CD4-positive, alpha-beta T cell treated with Interleukin-15 for 4 hours (primary cell): ENCODE measurements at regions not wholly inside any gene's neighbourhood (a gene's known extent, or its start where the extent isn't known, plus 50 kb on each side); places are given as distances from the start of the nearest gene placed in this dataset.

Source experiments
- DNase-seq: peaks from one replicate; pipeline ENCODE4 v3.0.0-alpha.2; 2020; ENCODE audit warnings: low spot score

DNA sequence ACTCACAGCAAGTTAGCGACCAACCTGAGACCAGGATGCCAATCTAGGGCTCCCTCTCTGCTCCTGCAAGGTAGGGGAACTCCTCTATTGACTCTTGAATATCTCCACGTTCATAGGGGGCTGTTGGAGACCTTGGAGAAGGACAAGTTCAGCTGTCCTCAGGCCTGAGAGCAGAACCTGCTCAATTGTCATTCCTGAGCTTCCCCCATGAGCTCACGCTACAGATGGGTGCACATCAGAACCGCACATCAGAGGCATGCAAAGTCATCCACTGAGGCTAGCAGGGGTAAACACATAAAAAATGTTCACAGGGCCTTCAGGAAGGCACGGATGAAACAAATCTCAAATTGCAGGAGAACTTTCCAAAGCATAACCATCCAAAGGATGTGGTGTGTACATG is 168.8 kb upstream of the ZNF507 start:
- DNase-seq, result no peak

GRCh38 chr19:32177686-32178085 is 167.7 kb upstream of the ZNF507 start:
- DNase-seq, result no peak

GRCh38 chr19:32178401-32178800 is 167.0 kb upstream of the ZNF507 start:
- DNase-seq, result no peak

DNA sequence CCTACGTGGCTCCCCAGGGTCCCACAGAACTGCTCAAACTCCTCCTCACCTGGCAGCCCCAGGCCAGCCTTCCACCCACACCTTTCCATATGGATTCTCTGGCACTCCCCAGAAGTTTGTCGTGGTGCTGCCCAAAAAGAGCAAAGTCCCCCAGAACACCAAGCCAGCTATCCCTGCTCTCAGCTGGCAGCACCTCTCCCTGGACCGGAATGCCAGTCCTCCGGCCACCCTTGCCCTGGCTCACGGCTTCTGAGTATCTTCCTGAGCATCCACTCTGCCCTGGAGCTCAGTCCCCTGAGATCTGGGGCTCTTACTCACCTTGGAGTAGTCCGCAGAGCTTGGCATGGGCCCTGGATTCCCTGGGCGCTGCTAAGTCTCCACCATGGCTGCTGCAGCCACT is 166.5 kb upstream of the ZNF507 start:
- DNase-seq, result no peak

DNA sequence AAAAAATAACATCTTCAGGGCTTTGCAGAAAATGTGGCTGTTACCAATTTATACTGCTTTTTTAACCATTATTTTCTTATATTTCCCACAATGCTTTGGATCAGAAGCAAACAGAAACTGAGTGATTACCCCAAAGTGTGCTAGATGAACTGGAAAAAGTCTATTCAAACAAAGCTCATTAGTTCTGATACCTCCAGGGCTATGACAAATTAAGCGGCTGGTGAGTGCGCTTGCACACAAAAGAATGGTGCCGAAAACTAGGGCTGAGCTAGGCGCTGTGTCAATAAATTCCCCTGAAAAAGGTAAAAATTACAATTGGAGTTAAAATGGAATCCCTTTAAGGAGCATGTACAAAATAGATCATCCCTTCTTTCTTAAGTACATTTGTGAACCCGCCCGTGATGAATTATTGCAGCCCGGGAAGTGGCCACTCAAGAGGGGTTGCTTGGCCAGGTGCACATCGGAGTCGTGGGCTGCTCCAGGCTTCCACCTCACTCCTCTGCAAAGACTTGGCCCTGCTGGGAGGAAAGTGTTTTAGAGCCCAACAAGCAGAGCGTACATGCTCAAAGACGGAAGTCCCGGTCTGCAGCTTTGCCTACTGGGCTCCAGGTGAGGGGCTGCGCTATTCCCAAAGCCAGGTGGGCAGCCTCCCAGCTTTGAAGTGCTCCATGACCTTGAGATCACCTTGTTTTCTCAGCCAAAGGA is 164.0 kb upstream of the ZNF507 start:
- no peak for DNase-seq

GRCh38 chr19:32186542-32187330 is 158.7 kb upstream of the ZNF507 start:
- DNase-seq, result no peak

DNA sequence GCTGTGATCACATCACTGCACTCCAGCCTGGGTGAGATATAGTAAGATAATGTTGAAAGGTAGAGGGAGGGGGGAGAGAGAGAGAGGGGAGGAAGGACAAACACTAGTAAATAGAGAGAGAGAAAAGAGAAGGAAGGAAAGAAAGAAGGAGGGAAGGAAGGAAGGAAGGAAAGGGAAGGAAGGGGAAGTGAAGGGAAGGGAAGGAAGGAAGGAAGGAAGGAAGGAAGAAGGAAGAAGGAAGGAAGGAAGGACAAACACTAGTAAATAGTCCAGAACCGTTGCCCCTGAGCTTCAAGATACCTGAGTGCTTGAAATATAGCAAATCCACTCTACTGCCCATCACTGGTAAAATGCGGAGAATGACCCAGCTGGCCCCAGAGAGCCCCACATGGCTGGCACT is 156.5 kb upstream of the ZNF507 start:
- no peak for DNase-seq

DNA sequence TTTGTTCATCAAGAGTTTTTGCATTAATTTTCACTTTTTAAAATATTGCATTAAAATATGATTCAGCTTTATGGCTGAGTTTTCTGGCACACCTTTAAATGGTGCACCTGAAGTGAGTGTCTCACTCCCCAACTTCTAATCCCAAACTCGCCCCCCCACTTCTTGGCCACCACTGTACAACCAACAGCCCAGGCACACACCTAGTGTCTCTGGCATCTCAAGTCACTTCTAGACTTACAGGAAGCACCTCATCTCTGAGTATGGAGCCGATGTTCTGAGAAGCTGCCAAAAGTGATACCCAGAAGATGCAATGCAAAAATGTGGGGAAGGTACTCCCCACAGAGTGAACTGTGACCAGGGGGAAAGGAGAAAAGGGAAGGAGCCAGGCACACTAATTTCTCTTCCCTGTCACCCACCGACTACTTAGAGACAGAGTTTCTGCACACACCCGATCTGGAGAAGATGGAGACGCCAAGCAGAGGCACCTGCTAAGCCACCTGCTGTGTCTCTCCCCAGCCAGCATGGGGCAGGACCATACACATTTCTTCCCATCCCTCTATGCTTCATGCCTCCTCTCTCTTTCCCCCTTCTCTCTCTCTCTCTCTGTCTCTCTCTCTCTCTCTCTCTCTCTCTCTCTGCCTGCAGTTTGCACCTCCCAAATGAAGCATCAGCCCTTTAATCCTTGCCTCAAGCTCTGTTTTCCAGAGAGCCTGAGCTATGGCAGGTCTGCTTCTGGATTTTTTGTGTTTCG is 155.3 kb upstream of the ZNF507 start:
- DNase-seq, result no peak

GRCh38 chr19:32191921-32192320 is 153.5 kb upstream of the ZNF507 start:
- DNase-seq, result no peak

GRCh38 chr19:32195706-32196610 is 149.5 kb upstream of the ZNF507 start:
- no peak for DNase-seq

- no peak for DNase-seq
These were observed 148.6 kb upstream of the ZNF507 start for GRCh38 chr19:32196690-32197420.

GRCh38 chr19:32197896-32198882 is 147.2 kb upstream of the ZNF507 start:
- DNase-seq, result no peak

DNA sequence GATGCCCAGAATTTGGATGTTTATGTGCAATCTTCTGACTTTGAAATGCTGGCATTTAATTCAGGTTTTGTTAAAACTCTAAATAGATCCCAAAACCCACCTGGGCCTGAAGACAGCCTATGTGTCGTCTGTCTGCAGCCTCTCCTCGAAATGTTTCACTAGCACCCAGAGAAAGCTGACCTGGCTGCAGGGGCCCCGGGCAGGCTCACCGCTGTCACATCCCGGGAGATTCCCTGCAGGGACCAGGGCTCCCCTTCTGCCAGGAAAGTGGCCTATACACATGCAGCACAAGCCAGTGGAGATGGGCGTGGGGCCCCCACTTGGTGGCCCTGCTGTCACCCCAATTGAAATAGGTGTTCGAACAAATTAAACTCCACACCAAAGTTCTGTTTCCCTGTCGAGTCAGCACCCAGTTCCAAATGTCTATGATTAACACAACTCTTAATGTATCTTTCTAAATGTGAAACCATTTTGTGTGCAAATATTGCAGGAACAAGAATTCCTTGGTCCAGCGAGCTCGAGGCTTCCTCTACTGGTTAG is 145.8 kb upstream of the ZNF507 start:
- no peak for DNase-seq

DNA sequence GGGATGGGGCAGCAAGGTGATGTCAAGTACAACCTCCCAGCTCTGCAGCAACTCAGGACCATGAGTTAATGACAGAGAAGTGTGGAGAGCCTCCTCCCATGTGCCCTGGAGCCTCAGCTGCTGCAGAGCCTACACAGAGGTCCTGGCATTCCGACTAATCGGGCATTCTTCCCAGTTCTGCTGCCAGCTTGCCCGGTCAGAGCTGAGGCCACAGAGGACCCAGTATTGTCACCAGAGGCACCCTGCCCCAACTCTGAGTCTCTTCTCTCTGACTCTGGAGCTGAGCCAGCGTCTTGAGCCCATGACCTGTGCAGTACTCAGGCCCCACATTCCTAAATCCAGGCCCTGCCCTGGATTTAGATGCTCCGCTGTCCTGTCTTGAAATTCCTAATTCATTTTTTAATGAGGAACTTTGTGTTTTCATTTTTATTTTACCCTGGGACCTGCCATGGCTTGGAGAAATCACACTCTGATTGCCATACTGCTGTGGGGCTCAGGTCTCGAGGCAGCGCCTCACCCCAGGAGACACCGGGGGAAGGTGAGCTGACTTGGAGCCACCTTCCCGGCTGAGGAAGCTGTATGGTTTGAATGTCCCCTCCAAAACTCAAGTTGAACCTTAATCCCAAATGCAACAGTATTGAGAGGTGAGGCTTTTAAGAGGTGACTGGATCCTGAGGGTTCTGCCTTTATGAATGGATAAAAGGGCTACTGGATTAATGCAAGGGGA is 144.9 kb upstream of the ZNF507 start:
- no peak for DNase-seq

GRCh38 chr19:32201211-32201610 is 144.2 kb upstream of the ZNF507 start:
- no peak for DNase-seq

GRCh38 chr19:32201636-32202051 is 143.8 kb upstream of the ZNF507 start:
- no peak for DNase-seq

DNA sequence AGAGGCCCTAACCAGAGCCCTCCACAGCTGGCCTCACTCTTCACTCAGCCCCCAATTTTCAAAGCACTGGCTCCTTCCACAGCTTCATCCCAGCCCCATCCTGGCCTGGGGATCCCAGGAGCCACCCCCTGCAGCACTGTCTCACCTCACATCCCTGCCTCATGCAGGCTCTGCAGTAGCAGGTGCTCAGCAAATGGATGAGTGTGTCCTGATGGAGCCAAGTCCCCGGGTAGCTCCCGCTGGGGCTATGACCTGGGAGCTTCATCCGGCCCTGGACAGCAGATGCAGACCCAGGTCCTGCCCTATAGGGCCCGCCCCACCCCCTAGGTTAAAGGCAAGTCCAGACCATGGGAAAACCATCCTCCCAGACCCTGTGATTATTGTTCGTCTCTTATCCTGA is 143.2 kb upstream of the ZNF507 start:
- DNase-seq, result no peak

- no peak for DNase-seq
These were observed 142.2 kb upstream of the ZNF507 start for GRCh38 chr19:32203161-32203560.

GRCh38 chr19:32206065-32206464 is 139.3 kb upstream of the ZNF507 start:
- DNase-seq, result no peak
